ENCODE measurements at regions not wholly inside any gene's neighbourhood (a gene's known extent, or its start where the extent isn't known, plus 50 kb on each side); places are given as distances from the start of the nearest gene placed in this dataset.

DNA sequence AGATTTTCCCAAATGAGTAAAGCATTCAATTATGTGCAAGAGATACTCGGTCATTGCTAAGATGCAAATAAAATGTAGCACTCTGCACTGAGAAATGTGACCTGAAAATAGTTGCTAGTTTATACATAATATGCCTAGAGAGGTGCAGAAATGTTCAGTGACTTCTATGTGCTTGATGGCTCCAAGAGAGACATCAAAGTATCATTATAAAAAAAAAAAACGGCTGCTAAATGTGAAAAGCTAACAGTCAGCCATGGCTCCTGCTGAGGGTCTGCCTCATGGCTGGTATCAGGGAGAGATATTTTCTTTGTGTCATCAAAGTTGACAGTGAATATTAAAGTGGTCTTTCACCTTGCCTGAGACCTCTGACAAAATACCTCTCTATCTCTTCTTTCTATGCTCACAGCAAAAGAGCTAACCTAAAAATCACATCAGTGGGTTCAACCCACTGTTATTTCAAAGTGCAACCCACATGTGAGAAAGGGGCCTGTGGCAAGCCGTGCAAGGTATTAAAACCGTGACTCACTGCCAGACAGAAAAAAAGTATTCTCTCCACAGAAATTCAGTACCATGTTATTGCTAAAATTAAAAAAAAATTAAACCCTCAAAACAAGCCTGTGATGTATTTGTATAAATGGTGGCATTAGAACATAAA, 259.0 kb downstream of the HIVEP2 start:
- TF ChIP-seq, protein P1, sequence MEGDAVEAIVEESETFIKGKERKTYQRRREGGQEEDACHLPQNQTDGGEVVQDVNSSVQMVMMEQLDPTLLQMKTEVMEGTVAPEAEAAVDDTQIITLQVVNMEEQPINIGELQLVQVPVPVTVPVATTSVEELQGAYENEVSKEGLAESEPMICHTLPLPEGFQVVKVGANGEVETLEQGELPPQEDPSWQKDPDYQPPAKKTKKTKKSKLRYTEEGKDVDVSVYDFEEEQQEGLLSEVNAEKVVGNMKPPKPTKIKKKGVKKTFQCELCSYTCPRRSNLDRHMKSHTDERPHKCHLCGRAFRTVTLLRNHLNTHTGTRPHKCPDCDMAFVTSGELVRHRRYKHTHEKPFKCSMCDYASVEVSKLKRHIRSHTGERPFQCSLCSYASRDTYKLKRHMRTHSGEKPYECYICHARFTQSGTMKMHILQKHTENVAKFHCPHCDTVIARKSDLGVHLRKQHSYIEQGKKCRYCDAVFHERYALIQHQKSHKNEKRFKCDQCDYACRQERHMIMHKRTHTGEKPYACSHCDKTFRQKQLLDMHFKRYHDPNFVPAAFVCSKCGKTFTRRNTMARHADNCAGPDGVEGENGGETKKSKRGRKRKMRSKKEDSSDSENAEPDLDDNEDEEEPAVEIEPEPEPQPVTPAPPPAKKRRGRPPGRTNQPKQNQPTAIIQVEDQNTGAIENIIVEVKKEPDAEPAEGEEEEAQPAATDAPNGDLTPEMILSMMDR (IDR thresholded peaks at IDR 0.05): no peak
- no peak for TF ChIP-seq EZH2 (IDR thresholded peaks at IDR 0.05; ENCODE audit: borderline replicate concordance, insufficient read depth, low read depth, low read length, poor library complexity, severe bottlenecking)
